Tibial nerve (tissue), 4 donors: ENCODE measurements at regions not wholly inside any gene's neighbourhood (a gene's known extent, or its start where the extent isn't known, plus 50 kb on each side); places are given as distances from the start of the nearest gene placed in this dataset.

ENCODE experiments used
- CTCF ChIP-seq, 5 experiments: fragments of 200-600 bp in 3 of 5; fragments of 450-650 bp in 2 of 5; sonication (generic) in 3 of 5; IDR thresholded peaks; one replicate each; pipeline ENCODE4 v1.5.1; 2016 to 2019; ENCODE audit warnings: antibody characterized with exemption in 5 of 5, mild to moderate bottlenecking in 3 of 5, moderate library complexity in 2 of 5
- EP300 ChIP-seq, 2 donors: sonication (generic); formaldehyde crosslinking; IDR thresholded peaks; one replicate each; pipeline ENCODE4 v1.6.1; 2017; ENCODE audit warnings: antibody characterized with exemption in 2 of 2, mild to moderate bottlenecking in 1 of 2

GRCh38 chr11:109033627-109034338, 368.9 kb downstream of the DDX10 start:
- no peak for TF ChIP-seq EP300 (IDR thresholded peaks at IDR 0.05)
- TF ChIP-seq CTCF (IDR thresholded peaks at IDR 0.05) = no peak
